Astrocyte of the cerebellum (primary cell): ENCODE measurements at regions not wholly inside any gene's neighbourhood (a gene's known extent, or its start where the extent isn't known, plus 50 kb on each side); places are given as distances from the start of the nearest gene placed in this dataset.
"Not testable (repeated sequence)": the region's sequence is repeated elsewhere in the genome, so short reads cannot be mapped to it uniquely, and the experiment has no call there.

Experiments
- DNase-seq: peaks from one replicate; pipeline ENCODE4 v3.0.0-alpha.2; 2011; ENCODE audit warnings: low read depth
- H3K4me3 ChIP-seq: 2 replicates; pipeline ENCODE4 v1.5.1; 2011; ENCODE audit warnings: mild to moderate bottlenecking, low read depth, low read length, moderate library complexity
- CTCF ChIP-seq: IDR thresholded peaks from 2 replicates; pipeline ENCODE4 v1.5.1; 2012; ENCODE audit warnings: low read length, low read depth, moderate library complexity, mild to moderate bottlenecking; ENCODE audit errors: missing control alignments
- in situ Hi-C: cut with HindIII; loops from 2 replicates; pipeline ENCODE4 v1.10.0; 2017; ENCODE audit warnings: low sequenced_read_pairs

- TF ChIP-seq CTCF, result no peak
- no peak for DNase-seq
- in situ Hi-C loops, result no loop called here
- no peak overlapping the region for H3K4me3 ChIP-seq
Observed at GRCh38 chr13:82477436-82477835, 1404.8 kb downstream of the SLITRK1 start.

- DNase-seq, result no peak
- no peak for TF ChIP-seq CTCF
- H3K4me3 ChIP-seq, result no peak overlapping the region
- in situ Hi-C loops, result no loop called here
Observed at GRCh38 chr13:82467626-82468025, 1414.6 kb downstream of the SLITRK1 start.

- H3K4me3 ChIP-seq, in situ Hi-C loops: not testable (repeated sequence)
Observed at GRCh38 chr13:82459575-82459974, 1422.7 kb downstream of the SLITRK1 start.

GRCh38 chr13:82458169-82458568, 1424.1 kb downstream of the SLITRK1 start:
- H3K4me3 ChIP-seq, result no peak overlapping the region
- DNase-seq, result no peak
- no peak for TF ChIP-seq CTCF
- in situ Hi-C loops, result no loop called here

More at GRCh38 chr13:82459575-82459974, 1422.7 kb downstream of the SLITRK1 start:
- DNase-seq, result not testable (repeated sequence)

DNA sequence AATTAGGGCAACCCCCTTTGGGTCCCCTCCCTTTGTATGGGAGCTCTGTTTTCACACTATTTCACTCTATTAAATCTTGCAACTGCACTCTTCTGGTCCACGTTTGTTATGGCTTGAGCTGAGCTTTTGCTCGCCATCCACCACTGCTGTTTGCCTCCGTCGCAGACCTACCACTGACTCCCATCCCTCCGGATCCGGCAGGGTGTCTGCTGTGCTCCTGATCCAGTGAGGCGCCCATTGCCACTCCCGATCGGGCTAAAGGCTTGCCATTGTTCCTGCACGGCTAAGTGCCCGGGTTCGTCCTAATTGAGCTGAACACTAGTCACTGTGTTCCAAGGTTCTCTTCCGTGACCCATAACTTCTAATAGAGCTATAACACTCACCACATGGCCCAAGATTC, 1424.7 kb downstream of the SLITRK1 start:
- H3K4me3 ChIP-seq, DNase-seq, in situ Hi-C loops: not testable (repeated sequence)

- no peak overlapping the region for H3K4me3 ChIP-seq
- in situ Hi-C loops, result no loop called here
- no peak for TF ChIP-seq CTCF
- DNase-seq, result no peak
Observed at GRCh38 chr13:82447416-82448077, 1434.7 kb downstream of the SLITRK1 start.

- no peak overlapping the region for H3K4me3 ChIP-seq
- in situ Hi-C loops, result no loop called here
- DNase-seq, result no peak
- TF ChIP-seq CTCF, result no peak
Observed at GRCh38 chr13:82439159-82439904, 1442.9 kb downstream of the SLITRK1 start.
